Adrenal gland (tissue), 5 donors: ENCODE measurements at regions not wholly inside any gene's neighbourhood (a gene's known extent, or its start where the extent isn't known, plus 50 kb on each side); places are given as distances from the start of the nearest gene placed in this dataset.
A peak's percentile ranks its signal among the peaks of the same experiment; 100 is the strongest.

Experiments
- POLR2A ChIP-seq, 2 donors: fragments of 450-650 bp; IDR thresholded peaks; one replicate each; pipeline ENCODE4 v1.6.1; 2017; ENCODE audit warnings: antibody characterized with exemption in 2 of 2, mild to moderate bottlenecking in 2 of 2, moderate library complexity in 1 of 2
- TF ChIP-seq, protein P1 (sequence below), 6 experiments: fragments of 450-650 bp in 4 of 6; fragments of 200-600 bp in 2 of 6; sonication (generic) in 1 of 6; IDR thresholded peaks; 1 replicate in 5 of 6; 2 replicates in 1 of 6; pipeline versions ENCODE4 v1.5.1 to v1.8.0; 2016 to 2021; ENCODE audit warnings: antibody characterized with exemption in 6 of 6, mild to moderate bottlenecking in 2 of 6, moderate library complexity in 1 of 6
- donor health status: DM: no; HTN: no; CAD: no.

DNA sequence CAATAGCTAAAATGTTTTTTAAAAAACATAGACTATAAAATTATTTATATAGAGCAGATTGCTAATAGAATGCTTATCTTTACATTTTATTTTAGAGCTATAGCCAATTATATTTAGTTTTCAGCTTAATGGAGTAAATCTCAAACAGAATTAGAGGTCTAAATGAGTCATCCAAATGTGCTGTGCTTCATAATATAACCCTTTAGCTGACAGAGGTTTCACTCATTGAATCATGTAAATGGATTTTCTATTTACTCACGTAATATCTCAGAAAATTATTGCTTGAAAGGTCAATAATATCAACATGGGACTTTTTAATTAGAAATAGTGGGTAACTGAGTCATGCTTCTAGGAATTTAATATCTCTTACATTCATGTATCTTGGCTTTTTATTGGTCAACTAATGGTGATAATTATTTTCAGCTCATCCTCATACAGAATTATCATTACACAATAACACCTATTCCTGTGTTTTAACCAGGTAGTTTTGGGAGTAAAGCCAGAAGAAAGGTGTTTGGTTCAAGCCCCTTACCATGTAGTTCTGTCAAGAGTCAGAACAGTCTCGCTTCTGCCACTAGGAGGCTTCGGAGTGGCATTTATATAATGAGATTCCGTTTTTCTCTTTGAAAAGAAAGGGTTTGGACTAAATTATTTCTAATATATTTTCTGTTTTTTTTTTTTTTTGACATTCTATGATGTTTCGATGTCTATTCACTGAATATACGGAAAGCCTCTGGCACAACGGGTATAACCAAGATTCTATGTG, 217.6 kb downstream of the CDH7 start:
- TF ChIP-seq, protein P1, sequence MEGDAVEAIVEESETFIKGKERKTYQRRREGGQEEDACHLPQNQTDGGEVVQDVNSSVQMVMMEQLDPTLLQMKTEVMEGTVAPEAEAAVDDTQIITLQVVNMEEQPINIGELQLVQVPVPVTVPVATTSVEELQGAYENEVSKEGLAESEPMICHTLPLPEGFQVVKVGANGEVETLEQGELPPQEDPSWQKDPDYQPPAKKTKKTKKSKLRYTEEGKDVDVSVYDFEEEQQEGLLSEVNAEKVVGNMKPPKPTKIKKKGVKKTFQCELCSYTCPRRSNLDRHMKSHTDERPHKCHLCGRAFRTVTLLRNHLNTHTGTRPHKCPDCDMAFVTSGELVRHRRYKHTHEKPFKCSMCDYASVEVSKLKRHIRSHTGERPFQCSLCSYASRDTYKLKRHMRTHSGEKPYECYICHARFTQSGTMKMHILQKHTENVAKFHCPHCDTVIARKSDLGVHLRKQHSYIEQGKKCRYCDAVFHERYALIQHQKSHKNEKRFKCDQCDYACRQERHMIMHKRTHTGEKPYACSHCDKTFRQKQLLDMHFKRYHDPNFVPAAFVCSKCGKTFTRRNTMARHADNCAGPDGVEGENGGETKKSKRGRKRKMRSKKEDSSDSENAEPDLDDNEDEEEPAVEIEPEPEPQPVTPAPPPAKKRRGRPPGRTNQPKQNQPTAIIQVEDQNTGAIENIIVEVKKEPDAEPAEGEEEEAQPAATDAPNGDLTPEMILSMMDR (IDR thresholded peaks at IDR 0.05) = peak in 1 of 6 experiments; percentile 15
- no peak for TF ChIP-seq POLR2A (IDR thresholded peaks at IDR 0.05)
